ENCODE measurements at regions not wholly inside any gene's neighbourhood (a gene's known extent, or its start where the extent isn't known, plus 50 kb on each side); places are given as distances from the start of the nearest gene placed in this dataset.
A peak's percentile ranks its signal among the peaks of the same experiment; 100 is the strongest.

DNA sequence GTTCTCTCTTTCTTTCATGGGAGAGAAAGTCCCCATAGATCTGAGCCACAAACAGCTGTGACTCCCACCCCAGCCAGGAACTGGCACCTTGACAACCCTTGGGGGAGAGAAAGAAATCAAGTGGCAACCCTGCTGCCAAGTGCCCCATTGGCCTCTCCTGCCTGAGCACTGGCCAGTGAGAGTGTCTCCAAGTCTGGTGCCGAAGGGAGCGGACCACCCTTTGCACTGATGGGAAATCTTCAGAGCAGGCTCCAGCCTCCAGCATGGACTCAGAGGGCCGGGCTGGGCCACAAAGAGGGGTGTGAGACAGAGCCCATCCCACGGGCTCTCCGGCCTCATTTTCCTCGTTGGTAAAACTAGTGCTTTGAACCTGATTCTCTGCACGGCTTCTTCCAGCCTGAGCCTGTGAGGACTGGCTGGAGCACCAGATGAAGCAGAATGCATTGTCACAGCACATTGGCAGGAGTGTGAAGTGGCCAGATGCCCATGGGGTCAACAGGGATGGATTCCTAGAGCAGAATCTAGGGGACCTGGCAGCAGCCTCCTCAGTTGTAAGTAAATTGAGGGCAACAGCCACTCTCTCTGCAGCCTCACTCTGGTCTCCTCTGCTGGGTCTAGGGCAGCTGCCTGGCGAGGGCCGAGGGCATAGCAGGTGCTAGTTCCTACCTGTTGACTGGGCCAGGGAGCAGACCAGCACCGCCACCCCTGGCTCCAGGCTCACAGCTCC is 81.4 kb downstream of the TRIM29 start:
- Histone ChIP-seq H3K9me3 (no peaks in the 10 kb centered on the region), H3K27me3 (replicated peaks; ENCODE audit: insufficient read depth) (no peaks in the 10 kb centered on the region), H3K27ac (peak overlapping the region; percentile 57 to 58), H3K36me3 (no peaks in the 10 kb centered on the region), H3K4me1 (replicated peaks) (no peaks in the 10 kb centered on the region), H3K4me3 (no peak overlapping the region)
- 68% methylated on average over 10 of the region's 10 CpGs for WGBS
- intact Hi-C loops (cut with DNase I), result no loop called here
- no peak for DNase-seq (ENCODE audit: low spot score)
- TF ChIP-seq POLR2A (IDR thresholded peaks at IDR 0.05), result no peak
- no peak for TF ChIP-seq POLR2AphosphoS5 (IDR thresholded peaks at IDR 0.05)
- TF ChIP-seq, protein P1, sequence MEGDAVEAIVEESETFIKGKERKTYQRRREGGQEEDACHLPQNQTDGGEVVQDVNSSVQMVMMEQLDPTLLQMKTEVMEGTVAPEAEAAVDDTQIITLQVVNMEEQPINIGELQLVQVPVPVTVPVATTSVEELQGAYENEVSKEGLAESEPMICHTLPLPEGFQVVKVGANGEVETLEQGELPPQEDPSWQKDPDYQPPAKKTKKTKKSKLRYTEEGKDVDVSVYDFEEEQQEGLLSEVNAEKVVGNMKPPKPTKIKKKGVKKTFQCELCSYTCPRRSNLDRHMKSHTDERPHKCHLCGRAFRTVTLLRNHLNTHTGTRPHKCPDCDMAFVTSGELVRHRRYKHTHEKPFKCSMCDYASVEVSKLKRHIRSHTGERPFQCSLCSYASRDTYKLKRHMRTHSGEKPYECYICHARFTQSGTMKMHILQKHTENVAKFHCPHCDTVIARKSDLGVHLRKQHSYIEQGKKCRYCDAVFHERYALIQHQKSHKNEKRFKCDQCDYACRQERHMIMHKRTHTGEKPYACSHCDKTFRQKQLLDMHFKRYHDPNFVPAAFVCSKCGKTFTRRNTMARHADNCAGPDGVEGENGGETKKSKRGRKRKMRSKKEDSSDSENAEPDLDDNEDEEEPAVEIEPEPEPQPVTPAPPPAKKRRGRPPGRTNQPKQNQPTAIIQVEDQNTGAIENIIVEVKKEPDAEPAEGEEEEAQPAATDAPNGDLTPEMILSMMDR (IDR thresholded peaks at IDR 0.05), result no peak

DNA sequence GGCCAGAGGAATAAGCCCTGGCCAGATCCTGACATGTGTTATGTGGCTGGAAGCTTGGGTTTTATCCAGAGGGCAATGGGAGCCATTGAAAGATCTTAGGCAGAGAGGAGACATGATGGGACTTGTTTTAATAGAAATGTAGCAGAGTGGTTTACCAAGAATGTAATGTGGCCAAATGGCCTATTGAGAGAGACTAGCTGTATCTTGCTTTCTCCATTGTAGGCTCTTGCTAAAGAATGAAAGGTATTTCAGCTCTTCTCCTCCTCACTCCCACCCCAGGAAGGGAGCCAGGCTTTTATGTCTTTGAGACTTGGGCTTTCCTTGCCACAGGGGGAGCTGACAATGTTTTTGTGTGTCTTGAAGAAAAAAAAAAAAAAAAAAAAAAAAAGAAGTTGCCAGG is 82.3 kb downstream of the TRIM29 start:
- intact Hi-C loops (cut with DNase I), result no loop called here
- peak; percentile 77 for DNase-seq (ENCODE audit: low spot score)
- H3K27ac ChIP-seq, result peak overlapping the region; percentile 57 to 58

DNA sequence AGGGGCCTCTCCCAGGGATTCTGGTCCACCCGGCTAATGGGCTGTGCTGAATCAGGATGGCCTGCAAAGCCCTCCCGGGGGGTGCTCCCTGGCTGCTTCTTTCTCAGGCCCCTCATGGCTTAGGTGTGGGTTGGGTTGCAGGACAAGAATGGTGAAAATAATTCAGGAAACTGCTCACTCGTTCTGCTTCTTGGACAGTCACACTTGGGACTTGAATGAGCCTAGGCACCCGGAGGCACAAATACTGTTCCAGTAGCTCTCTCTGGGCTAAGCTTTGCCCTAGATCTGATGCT is 83.2 kb downstream of the TRIM29 start:
- 87% methylated on average over 4 of the region's 4 CpGs for WGBS
- H3K27me3 ChIP-seq (replicated peaks; ENCODE audit: insufficient read depth), result no peaks in the 10 kb centered on the region
- intact Hi-C loops (cut with DNase I), result no loop called here
- TF ChIP-seq POLR2AphosphoS5 (IDR thresholded peaks at IDR 0.05), result no peak
- TF ChIP-seq, protein P1 (IDR thresholded peaks at IDR 0.05), result no peak
- no peak for TF ChIP-seq POLR2A (IDR thresholded peaks at IDR 0.05)
- DNase-seq (ENCODE audit: low spot score), result no peak
- H3K27ac ChIP-seq, result peak overlapping the region; percentile 39 to 55
- H3K4me1 ChIP-seq (replicated peaks), result no peaks in the 10 kb centered on the region
- no peak overlapping the region for H3K4me3 ChIP-seq
- no peaks in the 10 kb centered on the region for H3K36me3 ChIP-seq
- no peaks in the 10 kb centered on the region for H3K9me3 ChIP-seq

More for the DNA sequence above, 82.3 kb downstream of the TRIM29 start:
- no peaks in the 10 kb centered on the region for H3K9me3 ChIP-seq
- no peak overlapping the region for H3K4me3 ChIP-seq
- TF ChIP-seq POLR2A (IDR thresholded peaks at IDR 0.05) (no peak), POLR2AphosphoS5 (IDR thresholded peaks at IDR 0.05) (peak; percentile 77)
- no peaks in the 10 kb centered on the region for H3K4me1 ChIP-seq (replicated peaks)
- H3K36me3 ChIP-seq, result no peaks in the 10 kb centered on the region
- no peaks in the 10 kb centered on the region for H3K27me3 ChIP-seq (replicated peaks; ENCODE audit: insufficient read depth)

DNA sequence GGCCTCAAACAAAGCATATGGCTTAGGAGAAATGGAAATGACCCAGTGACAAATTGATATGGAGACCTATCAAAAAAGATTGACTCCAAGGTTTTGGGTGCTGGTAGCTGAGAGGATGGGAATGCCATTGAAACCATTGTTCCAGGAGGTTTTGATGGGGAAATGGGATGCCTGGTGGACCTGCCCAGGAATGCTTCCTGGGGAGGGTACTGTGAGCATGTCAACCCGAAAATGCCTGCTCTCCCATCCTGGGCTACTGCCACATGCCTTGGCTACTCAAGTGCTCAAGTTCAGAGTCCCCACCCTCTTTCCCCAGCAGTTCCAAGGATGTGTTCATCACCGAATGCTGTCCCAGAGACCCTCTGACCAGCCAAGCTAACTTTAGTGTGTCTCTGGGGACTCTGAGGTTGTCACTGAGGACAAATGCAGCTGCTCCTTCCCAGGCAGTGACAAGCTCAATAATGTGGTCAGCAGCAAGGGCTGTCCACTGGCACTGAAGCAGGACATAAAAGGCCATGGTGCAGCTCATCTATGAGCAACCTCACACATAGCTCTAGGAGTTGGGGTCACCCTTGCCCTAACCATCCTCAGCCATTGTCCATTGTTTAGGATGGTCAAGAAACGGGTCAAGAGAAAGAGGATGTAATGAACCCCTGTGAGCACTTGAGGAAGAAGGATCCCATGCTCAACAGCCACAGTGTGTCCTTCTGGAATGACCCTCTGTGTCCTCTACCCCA is 83.7 kb downstream of the TRIM29 start:
- Histone ChIP-seq H3K4me3 (no peak overlapping the region), H3K27me3 (replicated peaks; ENCODE audit: insufficient read depth) (no peaks in the 10 kb centered on the region), H3K36me3 (no peaks in the 10 kb centered on the region), H3K4me1 (replicated peaks) (no peaks in the 10 kb centered on the region), H3K27ac (peak overlapping the region in 1 of 2 donors; percentile 55), H3K9me3 (no peaks in the 10 kb centered on the region)
- 86% methylated on average over 3 of the region's 3 CpGs for WGBS
- intact Hi-C loops (cut with DNase I), result no loop called here
- no peak for DNase-seq (ENCODE audit: low spot score)
- TF ChIP-seq POLR2A (IDR thresholded peaks at IDR 0.05), result no peak
- TF ChIP-seq, protein P1 (IDR thresholded peaks at IDR 0.05), result no peak
- TF ChIP-seq POLR2AphosphoS5 (IDR thresholded peaks at IDR 0.05), result no peak

DNA sequence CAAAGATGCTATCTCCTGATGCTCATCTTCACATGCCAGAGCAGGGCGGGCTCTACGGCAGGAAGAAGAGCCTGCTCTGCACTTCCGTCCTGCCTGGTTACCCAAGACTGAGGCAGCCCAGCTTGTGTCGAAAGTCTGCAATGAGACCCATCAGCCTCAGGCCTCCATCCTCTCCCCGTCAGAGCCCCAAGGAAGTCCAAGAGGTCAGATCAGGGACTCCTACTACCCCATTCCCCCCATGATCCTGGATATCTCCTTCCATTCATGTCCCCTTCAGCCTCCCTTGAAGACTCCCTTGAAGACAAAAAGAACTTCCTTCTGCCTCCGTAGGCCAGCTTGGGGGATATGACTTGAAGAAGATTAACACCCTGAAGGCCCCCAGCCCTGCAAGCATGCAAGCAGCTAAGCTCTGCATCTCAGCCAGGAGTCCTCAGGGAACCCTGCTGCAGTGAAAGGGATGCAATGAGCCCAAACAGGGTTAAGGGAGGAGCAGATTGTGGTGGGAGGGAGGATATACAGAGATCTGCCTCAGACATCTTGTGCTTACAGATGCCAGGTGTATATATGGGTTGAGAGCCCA is 85.6 kb downstream of the TRIM29 start:
- intact Hi-C loops (cut with DNase I), result no loop called here
- DNase-seq (ENCODE audit: low spot score), result no peak
- Histone ChIP-seq H3K27ac (no peak overlapping the region), H3K4me1 (replicated peaks) (no peaks in the 10 kb centered on the region), H3K9me3 (no peaks in the 10 kb centered on the region), H3K4me3 (no peak overlapping the region), H3K27me3 (replicated peaks; ENCODE audit: insufficient read depth) (no peaks in the 10 kb centered on the region), H3K36me3 (no peaks in the 10 kb centered on the region)
- no peak for TF ChIP-seq POLR2A (IDR thresholded peaks at IDR 0.05)
- TF ChIP-seq, protein P1 (IDR thresholded peaks at IDR 0.05), result no peak
- WGBS, result 98% methylated on average over 6 of the region's 6 CpGs

All from prostate gland (tissue), 2 donors.